ENCODE measurements at regions not wholly inside any gene's neighbourhood (a gene's known extent, or its start where the extent isn't known, plus 50 kb on each side); places are given as distances from the start of the nearest gene placed in this dataset.
A peak's percentile ranks its signal among the peaks of the same experiment; 100 is the strongest.
"Not testable (repeated sequence)": the region's sequence is repeated elsewhere in the genome, so short reads cannot be mapped to it uniquely, and the experiment has no call there.

- no peak for DNase-seq
Observed at GRCh38 chr6:11888727-11889126, 110.1 kb upstream of the ADTRP start.

GRCh38 chr6:11885159-11885558 is 106.6 kb upstream of the ADTRP start:
- DNase-seq = no peak

- DNase-seq = not testable (repeated sequence)
Observed at GRCh38 chr6:11883471-11883870, 104.9 kb upstream of the ADTRP start.

GRCh38 chr6:11880156-11880555 is 101.6 kb upstream of the ADTRP start:
- not testable (repeated sequence) for DNase-seq

- DNase-seq = no peak
Observed at GRCh38 chr6:11878735-11879134, 100.1 kb upstream of the ADTRP start.

- no peak for DNase-seq
Observed at GRCh38 chr6:11878029-11878428, 99.4 kb upstream of the ADTRP start.

GRCh38 chr6:11876934-11877433 is 98.4 kb upstream of the ADTRP start:
- peak; percentile 11 for DNase-seq

- no peak for DNase-seq
Observed at GRCh38 chr6:11875325-11876109, 96.9 kb upstream of the ADTRP start.

- DNase-seq = no peak
Observed at GRCh38 chr6:11869672-11870340, 91.2 kb upstream of the ADTRP start.

GRCh38 chr6:11868392-11868791 is 89.8 kb upstream of the ADTRP start:
- DNase-seq = no peak

GRCh38 chr6:11865680-11866300 is 87.2 kb upstream of the ADTRP start:
- no peak for DNase-seq

GRCh38 chr6:11858439-11858838 is 79.8 kb upstream of the ADTRP start:
- DNase-seq = no peak

- no peak for DNase-seq
Observed at GRCh38 chr6:11855743-11856142, 77.1 kb upstream of the ADTRP start.

- DNase-seq = no peak
Observed at GRCh38 chr6:11854408-11855165, 76.0 kb upstream of the ADTRP start.

- DNase-seq = no peak
Observed at GRCh38 chr6:11853678-11854407, 75.2 kb upstream of the ADTRP start.

- peak; percentile 11 for DNase-seq
Observed at GRCh38 chr6:11852061-11852651, 73.6 kb upstream of the ADTRP start.

GRCh38 chr6:11851387-11851786 is 72.8 kb upstream of the ADTRP start:
- DNase-seq = no peak

GRCh38 chr6:11848852-11849731 is 70.5 kb upstream of the ADTRP start:
- no peak for DNase-seq

- DNase-seq = no peak
Observed at GRCh38 chr6:11848346-11848651, 69.7 kb upstream of the ADTRP start.

- DNase-seq = no peak
Observed at GRCh38 chr6:11847515-11848345, 69.1 kb upstream of the ADTRP start.
